ENCODE measurements at regions not wholly inside any gene's neighbourhood (a gene's known extent, or its start where the extent isn't known, plus 50 kb on each side); places are given as distances from the start of the nearest gene placed in this dataset.

- no peak for DNase-seq
- peaks cover 0 to 6% of the 10 kb centered on the region in 2 experiments for H3K4me1 ChIP-seq (ENCODE audit: control insufficient read depth in 1 of 2, extremely low read depth in 1 of 2, insufficient read depth in 2 of 2, low read length in 2 of 2)
- H3K27ac ChIP-seq (ENCODE audit: low read length) = no peak overlapping the region
- H3K27me3 ChIP-seq (replicated peaks in 1 of 2; ENCODE audit: control insufficient read depth in 2 of 2, extremely low read depth in 1 of 2, insufficient read depth in 2 of 2, low read length in 1 of 2) = peaks cover 0 to 28% of the 10 kb centered on the region in 2 experiments
- H3K4me1 Mint-ChIP-seq = peaks cover 6 to 14% (median 9%) of the 10 kb centered on the region in 3 donors
- peaks cover 0 to 2% of the 10 kb centered on the region in 2 donors for H3K36me3 ChIP-seq (ENCODE audit: control insufficient read depth in 2 of 2, extremely low read depth in 1 of 2, insufficient read depth in 1 of 2, low read length in 1 of 2)
- no peak overlapping the region for H3K4me3 Mint-ChIP-seq
- H3K36me3 Mint-ChIP-seq = no peaks in the 10 kb centered on the region
- 60% methylated on average over 5 of the region's 8 CpGs for WGBS (ENCODE audit: insufficient coverage)
- no peak overlapping the region for H3K27ac Mint-ChIP-seq
- H3K9me3 ChIP-seq = no peaks in the 10 kb centered on the region
- H3K9me3 Mint-ChIP-seq = peaks cover under 1 to 6% (median 1%) of the 10 kb centered on the region in 3 donors
- no peak overlapping the region for H3K4me3 ChIP-seq (ENCODE audit: control insufficient read depth in 1 of 2, extremely low read depth in 1 of 2, low read length in 1 of 2)
- no peak for ATAC-seq (replicated peaks in 1 of 4)
- CTCF ChIA-PET = no interaction called here
- POLR2A ChIA-PET = no interaction called here
- peaks cover 15 to 25% of the 10 kb centered on the region in 2 donors for H3K27me3 Mint-ChIP-seq
Observed at GRCh38 chr10:31582365-31583052, 263.5 kb downstream of the ZEB1 start.

GRCh38 chr10:31581741-31582323 lies 262.8 kb downstream of the ZEB1 start:
- peaks cover 0 to 24% of the 10 kb centered on the region in 2 experiments for H3K27me3 ChIP-seq (replicated peaks in 1 of 2; ENCODE audit: control insufficient read depth in 2 of 2, extremely low read depth in 1 of 2, insufficient read depth in 2 of 2, low read length in 1 of 2)
- H3K9me3 Mint-ChIP-seq = peaks cover 5 to 8% (median 8%) of the 10 kb centered on the region in 3 donors
- no peak overlapping the region for H3K4me3 Mint-ChIP-seq
- WGBS (ENCODE audit: insufficient coverage) = 93% methylated on average over 2 of the region's 9 CpGs
- peaks cover 9 to 19% of the 10 kb centered on the region in 2 donors for H3K27me3 Mint-ChIP-seq
- H3K36me3 ChIP-seq (ENCODE audit: control insufficient read depth in 2 of 2, extremely low read depth in 1 of 2, insufficient read depth in 1 of 2, low read length in 1 of 2) = peaks cover 0 to 2% of the 10 kb centered on the region in 2 donors
- POLR2A ChIA-PET = no interaction called here
- DNase-seq (no peak), ATAC-seq (replicated peaks in 1 of 4) (no peak)
- H3K4me1 ChIP-seq (ENCODE audit: control insufficient read depth in 1 of 2, extremely low read depth in 1 of 2, insufficient read depth in 2 of 2, low read length in 2 of 2) = peaks cover 0 to 6% of the 10 kb centered on the region in 2 experiments
- CTCF ChIA-PET = no interaction called here
- H3K9me3 ChIP-seq = no peaks in the 10 kb centered on the region
- H3K4me3 ChIP-seq (ENCODE audit: control insufficient read depth in 1 of 2, extremely low read depth in 1 of 2, low read length in 1 of 2) = no peak overlapping the region
- H3K27ac Mint-ChIP-seq = no peak overlapping the region
- peaks cover 6 to 12% (median 6%) of the 10 kb centered on the region in 3 donors for H3K4me1 Mint-ChIP-seq
- H3K27ac ChIP-seq (ENCODE audit: low read length) = no peak overlapping the region
- no peaks in the 10 kb centered on the region for H3K36me3 Mint-ChIP-seq

- Mint-ChIP-seq H3K27ac (no peak overlapping the region), H3K9me3 (peaks cover 5 to 8% (median 8%) of the 10 kb centered on the region in 3 donors), H3K4me1 (peaks cover 4 to 6% (median 6%) of the 10 kb centered on the region in 3 donors), H3K27me3 (peaks cover 9 to 12% of the 10 kb centered on the region in 2 donors), H3K36me3 (no peaks in the 10 kb centered on the region), H3K4me3 (no peak overlapping the region)
- no peaks in the 10 kb centered on the region for H3K9me3 ChIP-seq
- peaks cover 0 to 2% of the 10 kb centered on the region in 2 donors for H3K36me3 ChIP-seq (ENCODE audit: control insufficient read depth in 2 of 2, extremely low read depth in 1 of 2, insufficient read depth in 1 of 2, low read length in 1 of 2)
- POLR2A ChIA-PET = no interaction called here
- CTCF ChIA-PET = interaction anchor here in 1 of 2 donors (0.6 kb wide), 1 partner anchor 943 kb away, joined by 3 read pairs; no protein-coding TSS in a partner anchor
- 90% methylated on average over 3 of the region's 5 CpGs for whole genome bisulfite sequencing (ENCODE audit: insufficient coverage)
- H3K4me3 ChIP-seq (ENCODE audit: control insufficient read depth in 1 of 2, extremely low read depth in 1 of 2, low read length in 1 of 2) = no peak overlapping the region
- ATAC-seq (replicated peaks in 1 of 4) (no peak), DNase-seq (no peak)
- peaks cover 0 to 6% of the 10 kb centered on the region in 2 experiments for H3K4me1 ChIP-seq (ENCODE audit: control insufficient read depth in 1 of 2, extremely low read depth in 1 of 2, insufficient read depth in 2 of 2, low read length in 2 of 2)
- H3K27ac ChIP-seq (ENCODE audit: low read length) = no peak overlapping the region
- peaks cover 0 to 18% of the 10 kb centered on the region in 2 experiments for H3K27me3 ChIP-seq (replicated peaks in 1 of 2; ENCODE audit: control insufficient read depth in 2 of 2, extremely low read depth in 1 of 2, insufficient read depth in 2 of 2, low read length in 1 of 2)
Observed at GRCh38 chr10:31580646-31581045, 261.6 kb downstream of the ZEB1 start.
